GM12892 (cell line): ENCODE measurements at regions not wholly inside any gene's neighbourhood (a gene's known extent, or its start where the extent isn't known, plus 50 kb on each side); places are given as distances from the start of the nearest gene placed in this dataset.
"Not testable (repeated sequence)": the region's sequence is repeated elsewhere in the genome, so short reads cannot be mapped to it uniquely, and the experiment has no call there.

ENCODE experiments used
- DNase-seq: peaks from one replicate; pipeline ENCODE4 v3.0.0; 2011; ENCODE audit not compliant: insufficient read length
- FAIRE-seq: peaks from 2 replicates; lab custom pipeline; 2011; peaks lifted over from hg19 to GRCh38; lab: Jason Lieb, UNC
- POLR2A ChIP-seq: IDR thresholded peaks from 2 replicates; pipeline ENCODE4 v1.6.1; 2011; ENCODE audit warnings: low read depth, low read length, control low read depth
- POLR2AphosphoS5 ChIP-seq: IDR thresholded peaks from 2 replicates; pipeline ENCODE4 v1.6.1; 2011; ENCODE audit warnings: low read depth, low read length, control low read depth
- TAF1 ChIP-seq: IDR thresholded peaks from 2 replicates; pipeline ENCODE4 v1.6.1; 2011; ENCODE audit warnings: low read depth, mild to moderate bottlenecking, control low read depth, low read length, borderline replicate concordance

DNA sequence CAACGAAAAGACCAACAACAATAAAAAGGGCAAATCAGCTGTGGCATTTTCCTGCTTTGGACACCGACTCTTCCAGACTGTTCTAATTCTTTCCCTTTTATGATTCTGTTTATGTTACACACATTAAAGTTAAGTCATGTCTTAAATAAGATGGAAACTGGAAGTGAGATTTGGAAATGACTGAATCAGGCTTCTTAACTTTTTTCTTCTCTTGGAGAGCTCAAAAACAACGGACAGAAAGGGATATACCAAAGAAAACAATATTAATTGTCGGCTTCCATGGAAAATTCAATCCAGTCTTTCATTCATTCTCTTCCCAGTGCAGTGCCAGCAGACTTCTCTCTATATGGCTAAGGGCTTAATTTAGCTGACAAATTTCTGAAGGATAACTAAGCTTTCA, 214.9 kb upstream of the DDHD1 start:
- FAIRE-seq (no peak), DNase-seq (no peak)
- TF ChIP-seq POLR2AphosphoS5, result no peak
- no peak for TF ChIP-seq TAF1
- no peak for TF ChIP-seq POLR2A

DNA sequence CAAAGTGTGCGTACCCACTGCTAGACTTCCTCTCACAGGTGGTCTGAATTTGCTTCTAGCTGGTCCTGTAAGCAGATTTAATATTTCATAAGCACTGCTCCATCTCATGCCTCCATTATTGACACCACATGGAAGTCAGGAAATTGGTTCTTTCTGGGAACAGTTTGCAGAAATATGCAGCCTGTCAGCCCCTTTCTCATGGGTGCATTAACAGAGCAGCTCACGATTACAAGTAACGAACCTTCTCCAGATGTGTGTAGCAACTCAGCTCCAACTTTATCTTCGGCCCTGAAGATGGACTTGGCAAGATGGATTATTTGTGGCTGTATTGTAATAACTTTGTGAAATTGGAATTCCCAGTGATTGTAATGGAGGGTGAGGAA, 214.5 kb upstream of the DDHD1 start:
- no peak for DNase-seq
- FAIRE-seq, result no peak
- TF ChIP-seq TAF1 (no peak), POLR2A (no peak), POLR2AphosphoS5 (no peak)

DNA sequence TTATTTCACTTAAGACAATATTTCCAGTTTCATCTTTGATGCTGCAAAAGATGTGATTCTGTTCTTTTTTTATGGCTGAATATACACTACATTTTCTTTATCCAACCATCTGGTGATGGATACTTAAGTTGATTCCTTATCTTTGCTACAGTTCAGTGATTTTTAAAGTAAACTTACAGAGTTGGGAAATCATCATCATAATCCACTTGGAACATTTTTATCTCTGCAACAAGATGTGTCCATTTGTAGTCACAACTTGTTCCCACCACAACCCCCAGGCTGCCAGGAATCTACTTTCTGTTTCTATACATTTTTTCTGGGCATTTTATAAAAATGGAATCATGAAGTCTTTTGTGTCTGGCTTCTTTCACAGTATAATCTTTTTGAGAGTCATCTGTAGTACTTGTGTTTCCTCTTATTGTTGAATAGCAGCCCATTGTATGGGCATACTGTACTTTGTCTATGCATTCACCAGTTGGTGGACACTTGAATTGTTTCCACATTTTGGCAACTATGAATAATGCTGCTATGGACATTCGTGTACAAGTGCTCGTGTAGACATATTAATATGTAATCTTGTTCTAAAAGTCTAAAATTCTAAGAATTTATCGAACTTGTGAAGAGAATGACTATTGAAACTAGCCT, 212.5 kb upstream of the DDHD1 start:
- FAIRE-seq, result no peak
- TF ChIP-seq POLR2A (no peak), POLR2AphosphoS5 (no peak), TAF1 (no peak)
- no peak for DNase-seq

DNA sequence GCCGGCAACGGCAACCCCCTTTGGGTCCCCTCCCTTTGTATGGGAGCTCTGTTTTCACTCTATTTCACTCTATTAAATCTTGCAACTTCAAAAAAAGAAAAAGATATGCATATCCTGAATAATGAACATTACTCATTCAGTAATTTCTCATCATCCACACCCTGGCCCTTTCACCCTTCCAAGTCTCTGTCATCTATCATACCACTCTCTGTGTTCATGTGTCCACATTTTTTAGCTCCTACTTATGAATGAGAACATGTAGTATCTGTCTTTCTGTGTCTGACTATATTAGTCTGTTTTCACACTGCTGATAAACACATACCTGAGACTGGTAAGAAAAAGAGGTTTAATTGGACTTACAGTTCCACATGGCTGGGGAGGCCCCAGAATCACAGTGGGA, 209.8 kb upstream of the DDHD1 start:
- FAIRE-seq, DNase-seq: not testable (repeated sequence)

DNA sequence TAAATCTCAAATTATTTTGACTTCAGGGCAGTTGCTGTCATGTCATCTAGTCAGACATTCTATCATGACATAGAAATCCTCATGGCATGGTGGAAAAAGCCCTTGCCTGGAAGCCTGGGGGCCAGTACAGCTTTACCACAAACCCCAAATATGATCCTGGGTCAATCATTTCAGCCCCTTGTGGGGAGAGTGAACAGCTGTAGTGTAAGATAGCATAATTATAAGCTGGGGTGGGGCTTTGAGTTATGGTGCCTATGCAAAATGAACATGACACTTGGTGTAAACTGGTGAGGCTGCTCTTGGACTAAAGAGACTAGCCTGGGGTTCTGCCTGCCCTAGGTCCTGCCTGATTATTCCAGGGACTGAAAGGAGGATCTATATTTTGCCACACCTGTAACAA, 207.7 kb upstream of the DDHD1 start:
- no peak for FAIRE-seq
- TF ChIP-seq POLR2A (no peak), TAF1 (no peak), POLR2AphosphoS5 (no peak)

DNA sequence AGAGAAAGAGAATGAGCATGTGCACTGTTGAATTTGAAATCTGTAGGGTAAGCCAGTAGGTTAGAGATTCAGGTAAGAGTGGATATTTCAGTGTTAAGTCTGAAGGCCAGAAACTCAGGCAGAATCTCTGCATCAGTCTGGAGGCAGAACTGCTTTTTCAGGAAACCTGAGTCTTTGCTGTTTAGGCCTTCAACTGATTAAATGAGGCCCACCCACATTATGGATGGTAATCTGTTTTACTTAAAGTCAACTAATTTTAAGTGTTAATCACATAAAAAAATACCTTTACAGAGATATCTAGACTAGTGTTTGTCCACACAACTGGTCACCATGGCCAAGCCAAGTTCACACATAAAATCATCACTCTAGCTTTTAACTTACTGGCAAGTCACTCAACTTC, 205.0 kb upstream of the DDHD1 start:
- FAIRE-seq (no peak), DNase-seq (no peak)
- no peak for TF ChIP-seq TAF1

More for the DNA sequence above, 207.7 kb upstream of the DDHD1 start:
- no peak for DNase-seq

DNA sequence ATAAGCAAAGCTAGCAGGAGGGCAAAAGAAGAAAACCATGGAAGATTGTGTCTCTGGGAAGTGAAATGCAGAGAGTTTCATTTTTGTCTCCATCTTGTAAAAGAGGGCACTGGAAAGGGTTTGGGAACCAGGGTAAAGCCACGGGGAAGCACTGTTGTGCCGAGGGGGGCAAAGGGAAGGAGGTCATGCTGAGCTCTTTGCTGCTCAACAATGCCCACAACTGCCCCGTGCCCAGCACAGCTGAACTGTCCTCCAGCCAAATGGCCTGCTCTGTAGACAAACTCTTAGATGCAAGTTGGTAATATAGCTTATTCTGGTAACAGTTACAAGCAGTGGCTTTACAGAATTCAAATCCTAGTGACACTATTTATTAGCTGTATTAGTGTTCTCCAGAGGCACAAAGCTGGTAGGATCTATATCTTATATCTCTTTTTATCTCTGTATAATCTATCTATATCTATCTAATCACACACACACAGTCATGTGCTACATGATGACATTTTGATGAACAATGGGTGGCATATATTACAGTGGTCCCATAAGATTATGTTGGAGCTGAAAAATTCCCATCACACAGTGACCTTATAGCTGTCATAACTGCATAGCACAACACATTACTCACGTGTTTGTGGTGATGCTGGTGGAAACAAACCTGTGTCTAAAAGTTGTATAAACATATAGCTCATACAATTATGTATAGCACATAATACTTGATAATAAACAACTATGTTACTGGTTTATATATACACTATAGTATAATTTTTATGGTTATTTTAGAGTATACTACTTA, 203.4 kb upstream of the DDHD1 start:
- FAIRE-seq, result no peak

DNA sequence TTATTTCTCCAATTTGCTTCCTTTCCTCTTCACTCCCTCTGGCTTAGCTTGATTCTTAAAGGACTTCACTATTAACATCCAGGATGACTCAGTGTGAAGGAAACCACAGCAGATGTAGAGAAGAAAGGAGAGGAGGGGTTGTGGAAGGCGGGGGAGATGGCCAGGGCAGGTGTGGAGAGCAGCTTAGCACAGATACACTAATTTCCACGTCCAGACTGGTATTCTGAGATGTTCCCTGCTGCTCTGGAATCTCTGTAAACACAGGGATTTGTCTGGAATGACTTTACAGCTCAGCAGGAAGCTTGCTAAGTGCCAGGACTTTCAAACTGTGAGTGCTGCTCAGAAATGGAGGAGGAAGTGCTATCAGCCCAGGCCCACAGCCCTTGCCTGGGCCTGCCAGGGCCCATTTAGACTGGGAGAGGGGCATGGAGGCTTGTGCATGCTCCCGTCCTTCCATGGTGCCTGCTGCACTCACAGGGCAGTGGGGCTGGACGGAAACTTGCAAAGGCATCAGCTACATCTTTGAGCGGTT, 202.5 kb upstream of the DDHD1 start:
- no peak for DNase-seq
- no peak for TF ChIP-seq POLR2A
- TF ChIP-seq TAF1, result no peak
- TF ChIP-seq POLR2AphosphoS5, result no peak
- FAIRE-seq, result peak; percentile 14

More for the DNA sequence above, 203.4 kb upstream of the DDHD1 start:
- TF ChIP-seq TAF1, result no peak
- TF ChIP-seq POLR2AphosphoS5, result no peak
- no peak for TF ChIP-seq POLR2A
- no peak for DNase-seq

DNA sequence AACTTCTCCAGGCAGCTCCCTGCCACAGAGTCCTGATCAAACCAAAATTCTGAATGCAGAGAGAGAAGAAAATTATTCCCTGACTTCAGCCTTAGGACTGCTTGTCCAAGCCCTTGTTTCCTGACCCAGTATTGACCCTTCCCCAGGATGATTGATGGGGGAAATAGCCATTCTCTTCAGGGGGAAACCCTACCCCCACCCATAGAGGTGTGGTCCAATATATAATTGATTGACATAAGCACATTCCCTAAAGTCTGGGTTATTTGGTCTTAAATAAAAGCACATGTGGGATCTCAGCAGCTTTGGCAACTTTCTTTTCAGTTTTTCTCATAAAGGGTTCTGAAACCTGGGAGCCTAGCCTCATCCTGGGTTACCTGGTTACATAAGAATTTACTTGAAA, 201.2 kb upstream of the DDHD1 start:
- no peak for FAIRE-seq
- DNase-seq, result no peak
- no peak for TF ChIP-seq POLR2A
- TF ChIP-seq POLR2AphosphoS5, result no peak
- TF ChIP-seq TAF1, result no peak

DNA sequence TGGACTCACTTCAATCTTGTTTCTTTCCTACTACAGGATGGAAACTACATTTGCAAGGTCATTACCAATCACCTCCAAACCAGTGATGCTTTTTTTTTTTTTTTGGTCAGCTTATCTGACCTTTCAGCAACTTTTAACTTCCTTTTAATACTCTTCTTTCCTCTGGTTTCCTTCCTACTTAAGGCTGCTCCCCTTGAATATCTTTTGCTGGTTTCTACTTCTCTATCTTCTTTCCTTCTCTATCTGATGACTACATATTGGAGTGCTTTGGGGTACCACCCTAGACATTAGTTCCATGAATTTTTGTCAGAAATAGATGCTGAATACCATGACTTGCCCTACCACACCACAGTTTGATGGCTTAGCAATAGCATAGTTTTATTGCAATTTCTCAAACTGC, 197.7 kb upstream of the DDHD1 start:
- TF ChIP-seq POLR2A (no peak), POLR2AphosphoS5 (no peak), TAF1 (no peak)
- no peak for DNase-seq
- FAIRE-seq, result no peak

DNA sequence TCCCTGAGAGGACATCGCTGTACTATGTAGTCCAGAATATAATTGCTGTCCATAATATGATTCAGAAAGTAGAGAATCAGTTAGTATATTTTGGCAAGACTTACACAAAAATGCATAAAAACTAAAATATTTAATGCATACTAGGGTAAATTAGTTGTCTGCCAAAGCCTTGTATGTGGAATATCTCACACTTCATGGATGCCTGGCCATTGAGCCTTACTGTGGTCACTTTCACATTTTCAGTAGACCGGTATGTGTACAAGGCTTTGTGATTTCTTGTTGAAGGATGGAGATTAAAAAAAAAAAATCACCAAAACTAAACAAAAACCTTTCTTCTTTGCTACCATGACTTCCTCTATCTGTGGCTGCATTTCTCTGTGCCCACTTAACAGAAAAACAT, 197.3 kb upstream of the DDHD1 start:
- no peak for DNase-seq
- TF ChIP-seq TAF1 (no peak), POLR2AphosphoS5 (no peak), POLR2A (no peak)
- FAIRE-seq, result no peak

DNA sequence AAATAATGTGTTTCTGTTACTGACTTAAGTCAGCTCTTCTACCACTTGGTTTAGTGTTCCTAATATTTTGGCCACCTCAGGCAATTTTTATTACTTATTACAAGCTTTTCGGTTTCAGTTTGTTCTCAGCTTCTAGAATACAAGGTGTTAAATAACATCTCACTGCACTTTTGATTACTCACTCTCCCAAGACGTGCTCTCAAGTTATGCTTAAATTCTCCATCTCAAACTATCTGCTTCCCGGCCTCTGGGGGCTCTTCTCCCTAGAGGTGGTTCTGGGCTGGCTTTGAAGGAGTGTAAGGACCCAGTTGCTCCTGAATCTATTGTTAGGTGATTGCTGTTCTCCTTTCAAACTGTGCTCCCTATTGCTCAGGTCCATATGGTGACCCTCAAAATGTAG, 193.9 kb upstream of the DDHD1 start:
- DNase-seq (no peak), FAIRE-seq (no peak)
- TF ChIP-seq TAF1 (no peak), POLR2AphosphoS5 (no peak), POLR2A (no peak)
